ENCODE measurements at regions not wholly inside any gene's neighbourhood (a gene's known extent, or its start where the extent isn't known, plus 50 kb on each side); places are given as distances from the start of the nearest gene placed in this dataset.

DNA sequence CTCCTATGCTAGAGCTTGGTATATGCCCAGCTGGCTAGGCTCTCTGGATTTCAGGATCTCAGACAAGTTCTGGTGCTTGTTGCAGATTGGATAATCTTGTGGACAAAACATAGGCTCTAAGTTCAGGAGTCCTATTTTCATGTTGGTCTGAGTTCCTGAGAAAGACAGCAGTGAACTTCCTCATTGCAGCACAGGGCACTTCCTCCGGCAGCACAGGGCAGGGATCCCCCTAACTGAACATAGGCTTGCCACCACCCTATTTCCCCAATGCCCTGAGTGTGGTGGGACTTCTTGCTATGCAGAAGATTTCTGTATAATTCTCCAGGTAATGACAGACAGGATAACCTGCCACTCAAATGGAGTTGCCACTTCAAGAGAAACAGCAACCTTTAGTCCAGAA, 220.1 kb downstream of the PIK3R1 start:
- no peak for TF ChIP-seq GATA1 (IDR thresholded peaks at IDR 0.05; ENCODE audit: low read depth, low read length)
- no peak for TF ChIP-seq POLR2A (IDR thresholded peaks at IDR 0.05; ENCODE audit: low read length)
- no peak for DNase-seq

GRCh38 chr5:68436686-68437520, 221.3 kb downstream of the PIK3R1 start:
- TF ChIP-seq GATA1 (IDR thresholded peaks at IDR 0.05; ENCODE audit: low read depth, low read length) = no peak
- TF ChIP-seq POLR2A (IDR thresholded peaks at IDR 0.05; ENCODE audit: low read length) = no peak
- DNase-seq = no peak

GRCh38 chr5:68438876-68439275, 223.3 kb downstream of the PIK3R1 start:
- TF ChIP-seq GATA1 (IDR thresholded peaks at IDR 0.05; ENCODE audit: low read depth, low read length) = no peak
- no peak for TF ChIP-seq POLR2A (IDR thresholded peaks at IDR 0.05; ENCODE audit: low read length)

DNA sequence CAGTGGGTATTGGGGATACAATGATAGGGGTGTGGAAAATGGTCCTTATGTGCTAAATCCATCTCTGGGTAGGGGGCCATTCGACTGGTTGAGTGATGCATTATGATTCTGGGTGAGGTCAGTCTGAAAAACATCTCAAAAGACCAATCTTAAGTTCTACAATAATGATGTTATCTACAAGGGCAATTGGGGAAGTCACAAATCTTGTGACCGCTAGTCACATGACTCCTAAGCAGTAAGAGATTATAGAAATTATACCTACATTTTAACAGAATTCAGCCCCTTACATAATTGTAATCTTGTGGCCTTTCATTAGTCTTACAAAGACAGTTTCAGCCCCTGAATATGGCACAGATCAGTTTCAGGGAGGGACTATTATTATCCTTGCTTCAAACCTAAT, 224.7 kb downstream of the PIK3R1 start:
- TF ChIP-seq GATA1 (IDR thresholded peaks at IDR 0.05; ENCODE audit: low read depth, low read length) (no peak), POLR2A (IDR thresholded peaks at IDR 0.05; ENCODE audit: low read length) (no peak)

More at GRCh38 chr5:68438876-68439275, 223.3 kb downstream of the PIK3R1 start:
- DNase-seq = no peak

GRCh38 chr5:68440651-68441050, 225.1 kb downstream of the PIK3R1 start:
- no peak for DNase-seq
- TF ChIP-seq GATA1 (IDR thresholded peaks at IDR 0.05; ENCODE audit: low read depth, low read length) (no peak), POLR2A (IDR thresholded peaks at IDR 0.05; ENCODE audit: low read length) (no peak)

More for the DNA sequence above, 224.7 kb downstream of the PIK3R1 start:
- no peak for DNase-seq

DNA sequence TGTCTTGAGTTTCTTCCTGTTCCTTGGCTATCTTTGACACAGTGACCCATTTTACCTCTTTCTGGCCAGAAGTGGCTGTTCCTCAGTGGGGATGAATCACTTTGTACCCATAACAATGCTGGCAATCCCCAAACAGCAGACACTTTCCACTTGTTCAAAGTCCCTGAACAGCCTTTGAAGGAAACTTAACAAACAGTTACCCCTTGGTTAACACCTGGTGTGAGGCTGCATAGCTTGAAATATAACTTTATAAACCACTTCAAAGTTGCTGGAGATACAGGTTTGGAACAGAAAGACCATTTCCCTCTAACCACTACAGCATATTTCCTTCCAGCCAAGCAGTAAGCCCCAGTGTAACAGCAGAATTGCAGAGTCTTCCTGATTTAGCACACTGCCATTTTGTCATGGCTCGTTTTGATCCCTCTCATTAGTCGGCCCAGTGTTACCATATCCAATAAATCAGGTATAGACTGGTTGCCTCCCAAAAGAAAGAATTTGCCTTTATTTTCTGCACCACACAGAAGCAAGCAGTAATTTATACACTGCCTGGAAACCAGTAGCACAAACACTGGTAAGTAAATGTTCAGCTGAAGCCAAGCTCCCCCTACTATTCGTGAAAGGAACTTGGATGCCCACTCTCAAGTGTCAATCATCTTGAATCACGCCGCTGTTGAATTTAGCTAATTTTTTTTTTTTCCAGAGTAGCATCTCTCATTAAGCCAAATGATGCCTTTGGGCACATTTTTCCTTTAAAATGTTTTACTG, 225.9 kb downstream of the PIK3R1 start:
- no peak for DNase-seq
- TF ChIP-seq GATA1 (IDR thresholded peaks at IDR 0.05; ENCODE audit: low read depth, low read length) (no peak), POLR2A (IDR thresholded peaks at IDR 0.05; ENCODE audit: low read length) (no peak)

GRCh38 chr5:68443091-68443490, 227.5 kb downstream of the PIK3R1 start:
- no peak for TF ChIP-seq POLR2A (IDR thresholded peaks at IDR 0.05; ENCODE audit: low read length)
- no peak for TF ChIP-seq GATA1 (IDR thresholded peaks at IDR 0.05; ENCODE audit: low read depth, low read length)
- DNase-seq = no peak

DNA sequence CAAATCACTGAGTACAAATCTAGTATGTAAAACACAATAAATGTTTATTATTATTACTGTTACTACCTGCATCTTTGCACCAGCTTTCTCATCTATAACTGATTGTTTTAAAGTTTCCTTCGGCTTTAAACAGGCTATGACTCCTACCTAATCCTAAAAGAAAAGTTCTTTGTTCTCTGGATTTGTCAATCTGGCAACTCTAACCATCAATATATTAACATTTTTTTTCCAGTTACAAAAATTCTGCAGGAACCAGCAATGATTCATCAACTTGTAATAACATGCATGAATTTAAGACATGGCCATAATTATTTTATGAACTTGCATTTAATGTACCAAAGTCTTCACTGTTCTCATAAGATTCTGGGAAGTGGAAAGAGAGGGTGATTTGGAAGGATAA, 228.5 kb downstream of the PIK3R1 start:
- TF ChIP-seq GATA1 (IDR thresholded peaks at IDR 0.05; ENCODE audit: low read depth, low read length) (no peak), POLR2A (IDR thresholded peaks at IDR 0.05; ENCODE audit: low read length) (no peak)
- DNase-seq = no peak

DNA sequence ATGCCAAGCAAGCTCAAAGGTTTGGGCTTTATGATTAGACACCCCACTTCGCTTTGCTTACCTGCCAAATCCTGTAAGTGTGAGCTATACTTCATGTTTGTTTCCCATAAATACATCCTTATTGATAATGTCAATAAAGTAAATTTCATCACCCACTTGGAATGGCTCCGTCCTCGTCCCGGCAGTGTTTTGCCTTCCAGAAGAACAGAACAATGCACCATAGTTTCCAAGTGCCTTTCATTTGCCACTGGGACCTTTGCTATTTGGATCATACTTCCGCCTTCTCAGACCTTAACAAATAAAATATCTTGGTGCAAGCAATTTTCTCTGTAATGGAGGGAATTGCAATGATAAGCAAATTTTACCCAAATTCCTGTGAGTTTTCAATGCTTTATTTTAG, 229.3 kb downstream of the PIK3R1 start:
- TF ChIP-seq GATA1 (IDR thresholded peaks at IDR 0.05; ENCODE audit: low read depth, low read length) (no peak), POLR2A (IDR thresholded peaks at IDR 0.05; ENCODE audit: low read length) (no peak)
- no peak for DNase-seq

- no peak for DNase-seq
- TF ChIP-seq GATA1 (IDR thresholded peaks at IDR 0.05; ENCODE audit: low read depth, low read length) = no peak
- no peak for TF ChIP-seq POLR2A (IDR thresholded peaks at IDR 0.05; ENCODE audit: low read length)
These were observed 229.9 kb downstream of the PIK3R1 start for GRCh38 chr5:68445257-68446069.

- no peak for TF ChIP-seq POLR2A (IDR thresholded peaks at IDR 0.05; ENCODE audit: low read length)
- TF ChIP-seq GATA1 (IDR thresholded peaks at IDR 0.05; ENCODE audit: low read depth, low read length) = no peak
- DNase-seq = no peak
These were observed 230.5 kb downstream of the PIK3R1 start for GRCh38 chr5:68446070-68446357.

DNA sequence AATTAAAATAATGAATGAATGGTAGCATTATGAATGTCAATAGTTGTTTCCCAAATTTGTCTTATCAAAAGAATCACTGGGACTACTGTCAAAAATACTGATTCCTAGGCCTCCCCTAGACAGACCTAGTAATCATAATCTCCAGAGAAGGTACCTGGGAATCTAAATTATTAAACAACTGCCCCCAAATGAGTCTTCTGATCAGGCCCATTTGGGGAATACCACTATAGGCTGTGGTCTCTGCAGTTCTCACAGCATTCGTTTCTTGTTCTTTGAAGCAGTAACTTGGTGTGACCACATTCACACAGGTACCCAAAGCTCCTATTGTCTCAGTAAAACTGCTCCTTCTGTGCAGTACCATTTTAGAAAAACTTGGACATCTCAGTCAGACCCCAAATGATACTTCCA, 230.9 kb downstream of the PIK3R1 start:
- no peak for DNase-seq
- no peak for TF ChIP-seq GATA1 (IDR thresholded peaks at IDR 0.05; ENCODE audit: low read depth, low read length)
- TF ChIP-seq POLR2A (IDR thresholded peaks at IDR 0.05; ENCODE audit: low read length) = no peak

DNA sequence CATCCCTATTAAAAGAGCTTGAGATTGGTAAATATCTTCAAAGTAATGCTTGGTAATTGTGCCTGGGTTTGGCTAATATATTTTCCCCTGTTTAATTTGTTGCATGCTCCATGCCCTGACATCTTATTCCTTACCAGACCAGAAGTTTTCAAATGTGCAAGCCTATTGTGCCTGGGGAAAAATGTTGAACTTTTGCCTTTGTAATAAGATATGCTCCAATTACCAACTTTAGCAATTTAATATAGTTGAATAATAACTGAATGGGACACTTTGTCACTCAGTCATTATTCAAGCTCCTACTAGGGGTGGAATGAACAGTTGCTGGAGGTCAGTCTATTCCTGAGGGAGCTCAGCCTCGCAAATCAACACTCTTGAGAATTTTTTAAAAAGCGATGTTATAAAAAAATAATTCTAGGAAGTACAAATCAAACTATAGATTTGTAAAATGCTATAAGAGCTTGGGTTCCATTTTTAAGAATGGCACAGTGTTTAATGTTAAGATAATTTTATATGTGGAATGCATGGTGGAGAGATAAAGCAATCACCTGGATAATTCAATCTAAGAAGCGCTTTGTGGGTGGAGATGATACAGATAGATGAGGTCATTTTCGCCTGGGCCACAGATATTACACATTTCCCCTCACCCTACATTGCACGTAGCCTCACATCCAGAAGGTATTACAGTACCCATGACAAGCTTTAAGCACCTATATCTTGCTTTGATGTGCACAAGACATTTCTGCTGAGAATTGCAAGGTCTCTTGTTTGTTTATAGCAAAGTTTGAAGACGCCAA, 231.8 kb downstream of the PIK3R1 start:
- no peak for TF ChIP-seq GATA1 (IDR thresholded peaks at IDR 0.05; ENCODE audit: low read depth, low read length)
- TF ChIP-seq POLR2A (IDR thresholded peaks at IDR 0.05; ENCODE audit: low read length) = no peak
- DNase-seq = no peak
